HG02678 (cell line): ENCODE measurements at regions not wholly inside any gene's neighbourhood (a gene's known extent, or its start where the extent isn't known, plus 50 kb on each side); places are given as distances from the start of the nearest gene placed in this dataset.
"Not testable (repeated sequence)": the region's sequence is repeated elsewhere in the genome, so short reads cannot be mapped to it uniquely, and the experiment has no call there.

ENCODE experiments used
- ATAC-seq: cut with Tn5 transposase; IDR thresholded peaks from one replicate; pipeline ENCODE4 v1.9.1; 2021; ENCODE audit warnings: mild to moderate bottlenecking, moderate library complexity; ENCODE audit not compliant: unreplicated experiment

DNA sequence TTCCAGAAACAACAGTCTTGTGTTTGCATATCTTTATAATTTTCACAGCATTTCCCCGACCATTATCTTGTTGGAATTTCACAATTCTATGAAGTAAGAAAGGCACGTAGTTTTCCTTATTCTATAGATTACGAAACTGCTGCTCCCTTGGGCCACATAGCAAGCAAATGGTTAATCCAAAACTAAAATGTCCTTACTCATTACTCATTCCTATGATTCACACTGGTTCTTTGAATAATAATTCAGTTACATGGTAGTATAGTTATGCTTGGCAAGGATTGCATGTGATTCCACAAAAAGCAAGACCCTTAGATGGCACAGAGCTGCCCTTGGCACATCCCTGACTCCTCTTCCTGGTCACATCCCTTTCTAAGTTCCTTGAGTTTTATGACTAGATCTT is 51.2 kb downstream of the OR13H1 start:
- ATAC-seq, result no peak

DNA sequence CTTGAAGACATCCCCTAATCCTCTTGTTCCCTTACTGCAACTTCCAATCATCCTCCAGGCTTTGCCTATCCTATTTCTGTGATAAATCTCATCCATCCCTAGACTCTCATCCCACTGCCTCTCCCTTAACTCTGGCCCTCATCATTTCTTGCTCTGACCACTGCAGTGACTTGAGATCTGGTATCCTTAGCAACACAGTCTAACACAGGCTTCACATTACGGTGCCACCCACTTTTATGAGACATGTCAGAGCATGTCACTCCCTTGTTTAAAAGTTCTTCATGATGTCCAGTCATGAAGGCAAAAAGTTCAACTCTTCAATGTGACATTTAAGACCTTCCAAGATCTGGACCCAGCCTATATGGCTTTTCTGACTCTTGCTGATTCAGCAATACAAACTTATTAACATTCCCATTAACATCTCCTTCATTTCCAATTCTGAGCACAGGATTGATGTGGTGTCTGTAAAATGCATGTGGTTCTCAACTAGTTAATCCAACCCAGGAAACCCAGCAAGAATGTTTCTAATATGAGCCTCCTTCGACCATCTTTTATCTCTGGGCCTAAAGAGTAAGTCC is 64.0 kb downstream of the OR13H1 start:
- no peak for ATAC-seq

DNA sequence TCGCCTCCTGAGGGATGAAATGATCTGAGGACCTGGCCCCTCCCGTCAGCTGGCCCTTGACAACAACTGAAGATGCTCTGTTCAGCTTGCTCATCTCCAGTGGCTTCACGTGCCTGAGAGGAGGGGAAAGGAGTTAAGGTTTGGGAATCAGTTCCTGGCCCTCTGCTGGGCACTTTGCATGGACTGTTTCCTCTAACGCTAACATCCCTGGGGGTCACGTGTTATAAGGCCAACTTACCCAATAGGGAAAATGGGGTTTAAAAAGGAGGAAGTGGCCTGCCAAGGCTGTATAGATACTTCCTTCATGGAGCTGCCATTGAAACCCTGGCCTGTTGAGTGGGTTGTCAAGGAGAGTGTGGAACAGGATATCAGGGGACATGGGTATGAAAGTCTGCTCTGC is 65.6 kb downstream of the OR13H1 start:
- no peak for ATAC-seq

DNA sequence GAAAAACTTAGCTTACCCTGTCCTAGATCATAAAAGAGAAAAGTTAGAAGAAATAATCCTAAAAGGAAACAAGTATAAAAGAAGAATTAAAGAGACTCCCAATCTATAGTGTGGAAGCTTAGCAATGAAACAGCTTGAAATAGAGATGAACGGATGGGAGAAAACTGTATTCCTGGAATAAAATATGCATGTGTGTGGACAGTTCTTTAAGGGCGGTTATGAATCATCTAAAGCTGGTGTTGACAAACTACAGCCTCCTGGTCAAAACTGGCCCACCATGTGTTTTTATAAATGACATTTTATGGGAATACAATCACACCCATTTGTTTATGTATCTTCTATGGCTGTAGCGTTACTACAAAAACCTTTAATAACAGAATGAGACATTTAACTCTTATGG is 69.4 kb downstream of the OR13H1 start:
- no peak for ATAC-seq

DNA sequence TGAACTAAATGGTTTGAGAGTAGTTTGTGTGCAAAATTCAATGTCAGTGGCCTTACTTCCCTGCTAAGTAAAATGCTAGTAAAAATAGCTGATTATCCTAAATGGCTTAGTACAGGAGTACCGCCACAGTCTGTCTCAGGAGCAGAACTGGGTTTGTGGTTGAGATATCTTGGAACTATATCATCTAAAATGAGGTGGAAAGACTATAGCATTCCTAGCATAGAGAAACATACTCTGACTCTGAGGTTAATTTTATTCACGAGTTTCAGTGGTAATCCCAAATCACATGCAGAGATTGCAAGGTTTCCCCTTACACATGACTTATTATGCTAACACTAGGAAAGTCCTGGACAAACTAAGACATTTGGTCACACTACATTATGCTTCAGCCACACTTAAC is 70.4 kb downstream of the OR13H1 start:
- ATAC-seq, result no peak

DNA sequence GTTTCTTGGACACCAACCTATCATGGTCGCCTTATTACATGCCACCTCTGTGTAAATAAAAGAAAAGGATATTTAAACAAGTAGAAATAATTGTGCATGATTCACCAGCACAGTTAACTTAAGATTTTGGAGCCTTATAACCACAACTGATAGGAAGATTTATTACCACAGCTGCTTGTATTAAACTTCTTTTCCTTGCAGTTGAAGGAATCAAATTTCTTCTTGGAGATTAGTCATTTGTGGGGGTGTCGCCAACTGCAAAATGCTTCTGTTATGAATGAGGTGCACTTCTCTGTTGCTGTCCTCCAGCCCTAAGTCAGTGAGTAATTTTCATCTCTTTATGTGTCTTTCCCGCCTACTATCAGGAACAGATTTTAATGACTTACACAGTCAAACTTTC is 73.3 kb downstream of the OR13H1 start:
- ATAC-seq, result no peak

DNA sequence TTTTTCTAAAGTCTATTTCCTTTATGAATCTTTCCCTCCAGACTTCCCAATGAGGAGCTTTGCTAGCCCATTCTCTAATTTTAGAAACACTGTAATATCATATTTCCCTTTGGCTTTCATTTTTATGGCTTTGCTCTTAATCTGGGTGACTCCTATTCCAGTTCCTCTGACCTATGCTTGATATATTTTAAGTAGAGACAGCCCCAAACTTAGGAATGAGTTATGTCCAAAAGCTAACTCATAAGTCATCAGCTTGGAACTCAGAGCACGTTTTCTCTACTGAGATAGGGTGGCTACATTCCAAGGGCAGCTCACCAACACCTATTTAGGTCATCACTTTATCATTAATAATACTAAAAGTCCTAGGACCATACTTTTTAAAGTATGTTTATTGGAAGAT is 77.8 kb downstream of the OR13H1 start:
- ATAC-seq, result no peak

DNA sequence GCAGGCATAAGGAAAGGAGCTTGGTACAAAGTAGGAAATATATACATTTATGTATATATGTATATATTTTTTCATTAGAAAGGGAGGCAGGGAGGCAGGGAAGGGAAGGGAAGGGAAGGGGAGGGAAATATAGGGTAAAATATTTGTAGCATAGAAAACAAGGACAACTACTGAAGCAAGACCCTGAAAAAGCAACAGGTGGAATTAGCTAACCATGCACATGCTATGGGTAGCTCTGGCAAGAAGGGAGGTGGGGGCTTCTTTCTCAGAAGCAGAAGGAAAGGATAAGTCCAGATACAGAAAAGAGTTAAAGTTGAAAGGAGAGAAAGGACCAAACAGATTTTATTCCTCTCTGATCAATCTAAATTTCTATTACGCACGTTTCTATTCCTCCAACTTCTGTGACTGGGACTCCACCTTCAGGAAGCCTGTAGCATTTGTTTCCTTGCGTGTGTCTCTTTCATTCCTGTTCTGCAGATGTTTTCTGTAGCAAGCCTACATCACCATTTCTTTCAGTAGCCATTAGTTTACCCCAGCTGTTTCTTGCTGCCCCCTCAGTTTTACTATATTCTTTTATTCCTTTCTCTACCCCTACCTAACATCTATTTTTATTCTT is 82.9 kb downstream of the OR13H1 start:
- no peak for ATAC-seq

DNA sequence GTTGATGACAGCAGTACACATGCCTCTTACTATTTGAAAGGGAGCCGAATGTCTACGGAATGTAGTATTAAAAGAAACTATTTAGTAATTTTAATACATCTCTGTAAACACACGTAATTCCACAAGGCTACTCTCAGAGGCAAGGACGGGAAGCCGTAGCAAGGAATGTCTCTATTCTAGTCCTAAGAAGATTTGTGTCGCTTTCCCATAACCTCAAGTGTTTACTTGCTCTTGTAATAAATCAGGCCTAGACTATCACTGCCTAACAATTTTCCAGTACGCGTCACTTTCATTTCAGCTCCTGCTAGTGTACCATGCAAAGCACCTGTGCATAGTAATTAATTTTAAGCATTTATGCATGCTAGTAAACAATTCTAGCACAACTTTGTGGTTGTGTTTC is 86.7 kb downstream of the OR13H1 start:
- ATAC-seq, result no peak

DNA sequence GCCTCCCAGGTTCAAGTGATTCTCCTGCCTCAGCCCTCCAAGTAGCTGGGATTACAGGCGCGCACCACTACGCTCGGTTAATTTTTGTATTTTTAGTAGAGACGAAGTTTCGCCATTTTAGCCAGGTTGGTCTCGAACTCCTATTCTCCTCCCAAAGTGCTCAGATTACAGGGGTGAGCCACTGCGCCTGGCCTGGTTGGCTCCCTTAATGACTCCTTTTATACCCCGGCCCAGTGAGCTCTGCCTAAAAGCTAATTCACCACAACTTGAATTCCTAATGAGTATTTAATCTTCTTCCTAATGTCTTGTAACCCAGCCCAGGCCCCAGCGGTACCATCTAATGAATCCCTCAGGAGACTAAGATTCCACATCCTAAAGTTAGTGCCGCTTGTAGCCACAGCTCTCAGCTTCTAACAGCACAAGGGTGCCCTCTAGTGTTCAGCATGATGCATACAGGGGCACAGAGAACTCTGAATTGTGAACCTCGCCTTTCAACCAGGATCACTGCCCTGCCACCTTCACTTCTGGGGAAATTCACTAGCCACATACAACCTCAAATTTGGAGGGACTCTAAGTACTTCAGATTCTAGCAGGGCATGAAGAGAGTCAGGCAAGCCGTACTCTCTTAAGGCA is 89.5 kb downstream of the OR13H1 start:
- peak; percentile 89 for ATAC-seq

DNA sequence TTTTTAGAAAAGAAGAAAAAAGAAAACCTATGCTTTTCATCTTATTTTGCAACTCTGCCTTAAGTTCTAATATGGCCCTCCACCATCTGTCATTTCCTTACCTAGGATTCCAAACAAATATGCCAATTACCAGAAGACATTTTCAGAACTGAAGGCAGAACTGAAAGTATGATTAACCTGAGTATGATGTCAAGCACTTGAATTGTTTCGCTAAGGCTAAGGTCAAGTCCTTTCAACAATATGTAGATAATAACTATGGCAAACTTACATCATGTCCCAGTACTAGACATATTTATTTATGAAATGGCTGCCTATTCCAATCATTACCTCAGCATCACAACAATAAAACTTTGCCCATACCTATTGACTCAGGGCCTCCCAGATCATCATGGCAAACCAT is 91.0 kb downstream of the OR13H1 start:
- ATAC-seq, result no peak

DNA sequence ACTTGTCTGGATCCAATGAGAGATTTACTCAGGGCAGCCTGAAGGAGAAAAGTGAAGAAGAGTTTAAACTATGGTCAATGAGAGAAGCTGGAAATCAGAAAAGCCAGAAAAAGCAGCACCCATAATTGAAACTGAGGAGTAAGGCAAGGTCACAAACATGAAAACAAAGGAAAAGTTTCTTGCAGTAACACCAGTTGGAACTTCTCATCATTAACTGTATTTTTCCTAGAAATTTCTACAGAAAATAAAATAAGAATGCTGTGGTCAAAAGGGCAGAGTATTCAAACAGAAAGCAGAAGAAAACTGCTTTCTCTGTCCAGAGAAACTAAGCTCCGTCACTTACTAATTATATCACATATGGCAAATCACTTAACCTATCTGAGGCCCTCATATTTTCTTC is 102.2 kb downstream of the OR13H1 start:
- ATAC-seq, result no peak

DNA sequence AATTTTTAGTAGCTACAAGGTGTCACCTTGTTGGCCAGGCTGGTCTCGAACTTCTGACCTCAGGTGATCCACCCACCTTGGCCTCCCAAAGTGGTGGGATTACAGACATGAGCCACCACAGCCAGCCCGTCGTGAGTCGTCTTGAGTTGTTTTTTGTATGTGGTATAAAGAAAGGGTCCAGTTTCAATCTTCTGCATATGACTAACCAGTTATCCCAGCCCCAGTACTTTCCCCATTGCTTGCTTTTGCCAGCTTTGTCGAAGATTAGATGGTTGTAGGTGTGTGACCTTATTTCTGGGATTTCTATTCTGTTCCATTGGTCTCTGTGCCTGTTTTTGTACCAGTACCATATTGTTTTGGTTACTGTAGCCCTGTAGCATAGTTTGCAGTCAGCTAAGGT is 105.9 kb downstream of the OR13H1 start:
- ATAC-seq, result no peak

DNA sequence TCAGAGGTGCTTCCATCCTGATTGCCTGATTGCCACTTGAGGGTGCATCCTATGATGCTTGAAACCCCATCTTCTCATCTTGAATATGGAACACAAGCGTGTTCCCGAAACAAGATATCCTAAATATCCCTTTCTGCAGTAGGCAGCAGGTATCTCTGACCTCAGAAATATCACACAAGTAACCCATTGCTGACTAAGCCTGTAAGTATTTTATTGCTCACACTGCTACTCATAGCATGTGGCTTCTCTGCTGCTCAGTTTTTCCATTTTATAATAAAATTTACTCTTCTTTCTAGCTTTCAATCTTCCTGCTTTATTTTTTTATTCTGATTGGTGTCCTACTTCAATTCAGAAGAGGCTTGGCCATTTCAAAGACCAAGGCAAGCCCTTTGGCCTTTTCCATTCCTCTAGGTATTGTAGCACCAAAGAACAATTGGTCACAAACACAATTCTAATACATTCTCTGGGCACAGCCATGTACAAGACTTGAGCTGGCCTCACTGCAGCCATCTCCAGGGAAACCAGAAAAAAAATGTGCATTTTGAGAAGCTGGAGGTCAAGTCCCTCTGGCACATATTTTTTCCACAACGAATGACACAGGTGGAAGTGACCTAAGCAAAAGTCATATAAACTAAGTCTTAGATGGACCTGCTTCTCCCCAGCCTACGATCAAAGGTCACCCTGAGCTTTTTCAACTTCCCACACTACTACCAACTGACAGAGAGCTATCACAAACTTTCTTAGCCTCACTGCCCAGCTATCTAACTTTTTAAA is 107.0 kb downstream of the OR13H1 start:
- no peak for ATAC-seq

DNA sequence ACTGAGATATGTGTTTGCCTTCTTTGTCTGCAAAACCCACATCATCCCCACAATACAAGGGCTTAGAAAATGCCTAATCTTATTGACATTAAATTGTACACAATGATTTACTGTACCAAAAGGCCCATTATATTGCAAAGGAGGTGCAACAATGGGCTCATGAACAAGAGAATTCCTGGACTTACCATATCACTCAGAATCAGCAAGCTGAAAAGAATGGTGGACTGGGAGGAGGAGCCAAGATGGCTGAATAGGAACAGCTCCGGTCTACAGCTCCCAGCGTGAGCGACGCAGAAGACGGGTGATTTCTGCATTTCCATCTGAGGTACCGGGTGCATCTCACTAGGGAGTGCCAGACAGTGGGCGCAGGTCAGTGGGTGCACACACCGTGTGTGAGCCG is 119.9 kb downstream of the OR13H1 start:
- not testable (repeated sequence) for ATAC-seq

DNA sequence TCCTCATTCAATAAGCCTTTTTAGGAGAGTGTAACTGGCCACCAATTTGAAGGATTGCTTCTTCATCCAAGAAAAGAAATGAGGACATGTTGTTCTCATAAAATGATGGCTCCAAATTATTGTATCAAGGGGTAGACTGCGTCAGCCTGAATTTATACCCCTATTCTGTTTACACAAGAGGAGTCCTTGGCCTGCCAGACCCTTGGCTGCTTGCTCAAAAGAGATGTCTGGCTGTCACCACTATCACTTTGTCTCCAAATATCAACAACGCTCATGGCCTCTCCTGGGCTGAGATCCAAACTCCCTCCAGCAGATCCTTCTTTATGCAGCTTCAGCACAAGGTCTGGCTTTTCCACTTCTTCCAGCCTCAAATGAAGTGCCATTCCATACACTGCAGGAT is 127.9 kb downstream of the OR13H1 start:
- ATAC-seq, result no peak

DNA sequence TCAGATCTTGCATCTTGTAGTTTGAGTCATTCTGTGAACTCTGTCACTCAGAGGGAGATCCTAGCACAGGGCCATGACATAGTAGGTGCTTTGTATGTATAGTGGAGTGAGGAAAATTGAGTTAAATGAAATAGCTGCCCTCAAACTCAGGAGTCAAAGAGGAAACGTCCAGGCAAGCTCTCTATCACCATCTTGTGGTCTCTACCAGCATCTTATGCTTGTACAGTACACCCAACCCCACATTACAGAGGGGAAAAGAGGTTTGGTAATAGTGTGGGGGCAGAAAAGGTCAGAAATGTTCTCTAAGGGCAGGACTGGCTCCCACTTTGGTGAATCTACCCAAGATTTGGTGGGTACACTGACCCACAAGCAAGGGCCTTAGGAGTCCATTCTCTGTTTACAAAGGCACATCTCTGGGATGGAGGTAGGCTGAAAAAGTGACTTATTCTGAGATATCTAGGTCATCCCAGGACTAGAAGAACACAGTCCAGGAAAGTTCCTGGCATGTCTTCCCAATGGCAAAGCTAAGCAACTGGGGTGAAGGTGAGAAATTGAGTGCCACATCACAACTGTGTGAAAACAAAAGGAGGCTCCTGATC is 131.8 kb downstream of the OR13H1 start:
- ATAC-seq, result no peak

DNA sequence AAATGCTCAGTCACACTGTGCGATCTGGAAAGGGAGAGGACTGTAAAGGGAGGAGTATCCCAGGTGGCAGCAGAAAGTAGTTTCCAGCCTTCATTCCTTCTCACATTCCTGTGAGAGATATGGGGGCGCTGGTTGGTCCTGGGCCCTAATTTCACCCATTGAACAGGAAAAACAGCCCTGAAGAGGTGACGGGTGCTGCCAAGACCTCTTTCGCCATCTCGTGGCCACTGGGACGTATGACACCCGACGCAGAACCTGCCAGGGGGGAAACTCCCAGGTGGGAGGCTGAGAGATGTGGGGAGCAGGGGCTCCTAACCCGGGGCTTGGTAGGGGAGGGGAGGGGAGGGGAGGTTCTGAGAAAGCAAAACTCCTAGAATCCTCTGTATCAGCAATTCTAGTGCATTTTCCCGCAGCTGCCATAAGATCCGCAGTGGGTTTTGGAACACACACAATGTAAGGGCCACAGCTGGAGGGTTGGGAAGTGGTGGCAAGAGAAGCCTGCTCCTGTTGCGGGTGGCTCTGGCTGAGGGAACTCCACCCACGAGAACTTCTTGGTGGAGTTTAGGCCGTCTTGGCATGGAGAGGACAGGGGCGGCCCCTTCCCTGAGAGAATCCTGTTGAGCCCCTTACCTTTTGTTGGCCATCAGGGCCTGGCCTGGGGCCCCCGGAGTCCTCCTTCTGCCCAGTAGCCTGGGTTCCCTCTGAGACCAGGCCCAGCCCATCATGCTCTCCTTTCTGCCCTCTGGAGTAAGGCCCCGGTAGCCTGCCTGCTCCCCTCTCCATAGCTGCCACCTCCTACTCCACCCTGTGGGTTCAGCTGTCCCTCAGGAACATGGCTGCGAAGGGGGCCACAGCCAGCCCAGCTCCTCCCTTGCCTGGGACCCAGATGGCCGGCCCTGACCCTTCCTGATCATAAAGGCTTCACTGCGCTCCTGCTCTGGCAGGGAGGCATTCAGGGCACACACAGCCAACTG is 134.1 kb downstream of the OR13H1 start:
- peak; percentile 86 for ATAC-seq

DNA sequence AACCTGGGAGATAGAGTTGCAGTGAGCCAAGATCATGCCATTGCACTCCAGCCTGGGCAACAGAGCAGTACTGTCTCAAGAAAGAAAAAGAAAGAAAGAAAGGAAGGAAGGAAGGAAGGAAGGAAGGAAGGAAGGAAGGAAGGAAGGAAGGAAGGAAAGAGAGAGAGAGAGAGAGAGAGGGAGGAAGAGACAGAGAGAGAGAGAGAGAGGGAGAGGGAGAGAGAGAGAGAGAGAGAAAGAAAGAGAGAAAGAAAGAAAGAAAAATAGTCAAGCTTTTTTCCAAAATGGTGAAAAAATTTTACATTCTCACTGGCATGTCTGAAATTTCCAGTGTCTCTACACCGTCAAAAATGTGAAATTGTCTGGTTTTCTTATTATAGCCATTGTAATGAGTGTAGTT is 138.9 kb downstream of the OR13H1 start:
- not testable (repeated sequence) for ATAC-seq

DNA sequence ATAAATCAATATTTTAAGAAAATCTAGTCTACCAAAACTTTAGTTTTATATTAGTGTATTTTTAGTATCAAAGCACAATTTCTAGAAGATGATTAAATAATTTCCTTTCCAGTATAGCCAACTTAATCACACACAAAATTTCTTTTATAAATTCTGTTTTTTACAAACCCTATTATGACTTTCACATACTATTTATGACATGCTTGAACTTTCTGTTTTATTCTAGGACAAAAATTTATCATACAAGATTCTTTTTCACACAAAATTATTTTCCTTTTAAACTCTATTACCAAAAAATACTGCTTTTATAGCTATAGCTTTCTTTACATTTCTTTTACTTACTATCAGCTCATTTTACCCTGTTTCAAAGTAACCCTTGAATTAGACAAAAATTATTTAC is 149.5 kb downstream of the OR13H1 start:
- ATAC-seq, result no peak
